ENCODE measurements at regions not wholly inside any gene's neighbourhood (a gene's known extent, or its start where the extent isn't known, plus 50 kb on each side); places are given as distances from the start of the nearest gene placed in this dataset.
"Not testable (repeated sequence)": the region's sequence is repeated elsewhere in the genome, so short reads cannot be mapped to it uniquely, and the experiment has no call there.

DNA sequence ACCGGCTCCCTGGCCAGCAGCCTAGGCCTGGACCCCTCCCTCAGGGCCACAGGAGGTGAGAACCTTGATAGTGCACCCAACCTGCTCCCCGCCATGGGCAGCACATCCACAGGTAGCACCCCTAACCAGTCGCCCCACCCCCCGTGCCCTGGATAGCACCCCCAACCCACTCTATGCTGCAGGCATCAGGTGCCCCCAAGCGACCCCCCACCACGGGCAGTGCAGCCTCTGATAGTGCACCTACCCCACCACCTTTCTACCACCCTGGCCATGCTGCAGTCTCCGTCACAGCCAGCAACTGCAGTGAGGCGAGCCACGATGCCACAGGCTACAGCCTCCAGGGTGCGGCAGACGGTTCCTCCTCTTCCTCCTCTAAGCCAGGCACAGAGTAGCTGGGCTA, 55.6 kb downstream of the SOWAHC start:
- DNase-seq, result no peak

DNA sequence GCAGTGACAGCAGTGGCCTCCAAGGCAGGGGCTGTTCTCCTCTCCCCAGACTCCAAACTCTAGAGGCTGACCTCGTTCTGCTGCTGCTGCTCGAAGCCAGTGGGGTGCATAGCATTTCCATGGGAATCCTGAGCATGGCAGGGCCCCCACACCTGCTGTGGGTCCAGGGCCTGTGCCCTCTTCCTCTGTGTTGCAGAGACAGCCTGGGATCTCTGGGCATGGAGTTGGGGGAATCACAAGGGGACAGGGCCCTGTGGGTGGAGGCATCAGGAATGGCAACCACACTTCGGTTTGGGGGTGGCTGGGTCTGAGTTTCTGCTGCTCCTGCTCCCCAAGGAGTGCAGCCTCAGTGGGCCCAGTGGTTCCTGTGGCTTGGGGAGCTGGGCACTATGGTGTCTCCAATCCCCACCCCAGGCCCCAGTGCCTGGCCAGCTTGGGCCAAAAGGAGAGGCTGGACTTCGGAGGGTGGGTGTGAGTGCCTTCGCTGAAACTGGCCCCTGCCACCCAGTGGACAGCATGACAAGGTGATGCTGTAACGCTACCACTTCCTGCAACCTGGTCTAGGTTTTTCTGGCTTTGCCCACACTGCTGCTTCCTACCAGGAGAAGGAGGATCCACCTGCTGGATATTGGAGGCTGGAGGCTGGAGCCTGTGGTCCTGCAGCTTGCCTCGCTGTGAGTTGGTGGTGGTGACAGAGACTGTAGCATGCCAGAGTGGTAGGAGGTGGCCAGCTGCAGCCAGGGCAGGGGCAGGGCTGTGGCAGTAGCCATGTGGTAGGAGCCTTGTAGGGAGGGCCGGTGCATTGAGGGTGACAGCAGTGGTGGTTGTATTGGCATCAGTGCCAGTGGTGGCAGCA, 56.6 kb downstream of the SOWAHC start:
- no peak for DNase-seq

DNA sequence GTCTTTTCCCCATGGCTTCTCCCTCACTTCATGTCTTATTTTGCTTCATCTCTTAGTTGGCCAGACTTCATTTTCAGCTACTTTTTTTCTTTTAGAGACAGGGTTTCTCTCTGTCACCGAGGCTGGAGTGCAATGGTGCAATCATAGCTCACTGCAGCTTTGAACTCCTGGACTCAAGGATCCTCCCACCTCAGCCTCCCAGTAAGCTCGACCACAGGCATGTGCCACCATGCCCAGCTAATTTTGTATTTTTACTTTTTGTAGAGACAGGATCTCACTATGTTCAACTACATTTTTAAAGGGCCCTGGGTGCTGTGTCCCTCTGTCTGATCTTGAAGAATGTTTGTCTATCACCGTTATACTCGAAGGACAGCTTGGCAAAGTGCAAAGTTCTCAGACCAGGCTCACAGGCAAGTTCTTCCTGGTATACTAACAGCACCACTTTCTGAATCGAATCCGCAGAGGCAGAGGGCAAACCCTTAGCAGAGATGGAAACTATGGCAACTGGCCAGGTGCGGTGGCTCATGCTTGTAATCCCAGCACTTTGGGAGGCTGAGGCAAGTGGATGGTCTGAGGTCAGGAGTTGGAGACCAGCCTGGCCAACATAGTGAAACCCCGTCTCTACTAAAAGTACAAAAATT, 60.9 kb downstream of the SOWAHC start:
- DNase-seq, result no peak

DNA sequence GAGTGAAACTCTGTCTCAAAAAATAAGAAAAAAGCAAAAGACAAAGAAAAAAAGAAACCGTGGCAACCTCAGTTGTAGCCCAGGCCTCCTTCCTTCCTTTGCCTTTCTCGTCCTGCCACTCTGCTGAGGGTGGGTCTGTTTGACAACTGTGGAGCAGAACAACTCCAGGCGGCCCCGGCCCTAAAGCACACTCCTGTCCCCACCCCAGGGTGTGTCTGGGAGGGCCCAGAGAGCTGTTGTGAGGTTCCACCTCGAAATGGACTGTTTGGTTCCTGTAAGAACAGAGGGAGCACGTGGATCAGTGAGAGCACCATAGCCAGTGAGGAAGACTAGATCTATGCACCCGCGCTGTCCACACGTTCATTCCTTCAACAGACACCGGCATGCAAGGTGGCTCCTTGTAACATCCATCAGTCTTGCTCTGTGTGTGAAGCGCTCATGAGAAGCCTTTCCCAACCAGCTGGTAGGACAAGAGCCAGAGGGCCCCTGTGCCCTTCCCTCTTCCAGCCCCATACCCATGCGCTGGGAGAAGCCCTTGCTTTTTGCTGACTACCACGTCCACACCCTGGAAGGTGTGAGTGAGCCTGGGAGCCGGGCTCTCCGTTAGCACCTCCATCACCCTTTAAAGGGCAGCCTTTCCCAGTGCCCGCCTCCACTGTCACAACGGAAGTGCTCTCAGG, 61.6 kb downstream of the SOWAHC start:
- DNase-seq, result no peak

DNA sequence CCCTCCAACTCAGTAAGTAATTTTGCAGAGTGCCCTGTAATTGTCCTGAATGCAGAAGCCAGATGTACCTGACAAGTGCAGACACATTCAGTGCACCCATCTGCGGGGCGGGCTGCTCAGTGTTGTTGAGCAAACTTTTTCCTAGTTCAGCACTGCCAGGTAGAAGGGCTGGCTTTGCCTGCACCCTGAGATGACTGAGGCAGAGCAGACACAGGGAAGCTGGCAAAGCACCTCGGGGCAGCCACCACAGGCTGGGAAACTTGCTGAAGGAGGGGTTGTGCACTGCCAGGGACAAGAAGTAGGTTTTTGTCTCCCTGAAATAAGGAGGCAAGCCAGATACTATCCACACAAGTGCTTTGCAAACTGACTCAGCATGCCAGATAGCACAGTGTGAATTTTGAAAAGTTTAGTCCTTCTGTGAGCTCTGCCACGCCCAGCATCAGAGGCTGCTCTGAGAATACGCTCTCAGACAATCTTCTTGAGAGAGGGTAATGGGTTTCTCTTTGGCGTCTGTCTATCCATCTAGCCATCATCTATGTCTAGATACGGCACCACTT, 62.3 kb downstream of the SOWAHC start:
- no peak for DNase-seq

DNA sequence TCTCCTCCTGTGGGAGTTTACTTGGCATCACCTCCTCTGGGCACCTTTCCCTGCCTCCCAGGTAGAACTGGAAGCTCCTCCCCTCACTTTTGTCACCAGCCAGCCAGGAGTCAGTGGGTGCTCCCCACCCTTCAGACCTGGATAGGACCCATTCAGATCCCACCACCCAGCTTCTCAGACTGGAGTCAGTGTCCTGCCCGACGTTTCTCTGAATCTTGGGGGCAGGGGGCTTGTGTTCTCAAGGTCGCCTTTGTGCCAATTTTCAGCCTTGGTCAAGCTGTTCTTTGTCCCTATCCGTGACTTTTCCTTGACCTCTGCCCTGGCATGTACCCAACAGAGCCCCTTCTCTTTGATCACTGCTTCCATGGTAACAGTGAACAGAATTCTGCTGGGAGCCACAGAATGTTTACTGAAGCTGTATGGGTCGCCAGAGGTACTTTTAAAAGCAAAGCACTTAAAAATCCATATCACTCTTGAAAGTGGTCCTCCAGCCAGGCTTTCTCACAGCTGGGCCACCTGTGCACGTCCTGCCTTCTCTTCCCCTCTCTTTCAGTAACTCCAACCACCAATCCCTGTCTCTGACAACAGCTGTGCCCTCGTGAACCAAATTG, 63.1 kb downstream of the SOWAHC start:
- not testable (repeated sequence) for DNase-seq

DNA sequence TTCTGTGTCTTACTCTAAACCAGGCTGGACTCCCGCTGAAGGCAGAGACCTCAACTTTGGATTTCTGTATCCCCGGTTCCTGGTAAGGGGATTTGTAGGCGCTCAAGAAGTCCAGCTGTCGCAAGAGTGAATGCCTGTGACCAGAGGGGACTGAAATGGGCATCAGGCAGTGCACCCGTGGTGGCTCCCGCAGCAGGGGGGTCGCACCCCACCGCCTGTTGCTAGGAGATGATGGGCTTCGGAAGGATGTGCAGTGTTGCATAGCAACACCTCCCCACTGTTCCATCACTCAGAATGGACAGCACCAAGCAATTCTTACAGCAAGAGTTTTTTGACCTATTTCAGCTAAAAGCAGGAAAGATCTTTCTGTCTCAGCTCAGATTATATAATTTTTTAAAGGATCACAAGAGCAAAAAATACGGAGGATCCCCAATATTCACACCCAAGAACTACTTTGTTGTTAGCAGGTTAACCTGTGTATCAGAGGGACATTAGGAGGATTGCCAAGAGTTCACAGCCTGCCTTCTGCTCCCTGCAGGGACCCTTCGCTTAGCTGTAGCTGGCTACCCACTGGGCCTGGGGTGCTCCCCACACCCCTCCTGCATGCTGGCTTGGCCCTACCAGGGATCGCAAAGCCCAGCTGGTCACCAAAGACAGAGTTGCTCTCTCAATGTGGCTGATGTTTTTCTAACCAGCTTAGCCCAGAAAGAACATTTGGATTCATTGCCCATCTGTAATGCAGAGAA, 63.8 kb downstream of the SOWAHC start:
- no peak for DNase-seq

DNA sequence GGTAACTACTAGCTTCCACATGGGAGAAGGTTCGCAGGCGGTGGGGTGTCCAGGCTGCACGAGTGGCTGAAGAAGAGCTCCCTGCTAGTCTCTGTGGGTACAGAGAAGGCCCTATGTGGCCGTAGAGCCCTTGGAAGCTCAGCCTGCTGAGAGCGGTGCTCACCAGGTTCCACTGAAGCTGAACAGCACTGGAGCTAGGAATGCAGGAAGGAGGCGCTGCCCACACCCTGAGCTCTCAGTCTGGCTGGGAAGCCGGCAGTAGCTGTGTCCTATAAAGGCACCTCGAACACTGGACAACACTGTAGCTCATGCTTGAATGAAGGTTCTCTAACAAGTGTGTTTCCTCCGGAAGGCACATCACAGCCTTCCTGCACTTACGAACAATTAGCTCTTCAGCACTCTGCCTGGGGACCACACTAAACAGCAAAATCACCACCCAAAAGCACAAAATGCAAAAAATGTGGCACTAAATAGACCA, 64.6 kb downstream of the SOWAHC start:
- DNase-seq, result not testable (repeated sequence)

DNA sequence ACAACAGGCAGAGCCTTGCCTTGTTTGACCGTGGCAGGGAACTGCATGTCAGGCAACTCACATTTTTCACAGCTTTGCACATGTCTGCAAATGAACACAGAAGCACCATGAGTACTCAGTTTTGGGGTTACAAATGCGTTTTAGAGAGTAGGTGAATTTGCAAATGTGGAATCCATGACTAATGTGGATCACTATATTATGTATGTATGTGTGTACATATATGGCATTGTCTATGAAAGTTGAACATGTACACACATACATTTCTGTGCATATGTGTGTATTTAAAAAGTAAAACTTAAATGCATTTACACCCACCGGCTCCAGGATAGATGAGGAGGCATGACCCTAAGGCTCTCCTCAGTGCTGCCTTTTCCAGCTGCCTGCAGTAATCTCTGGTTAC, 65.1 kb downstream of the SOWAHC start:
- no peak for DNase-seq

DNA sequence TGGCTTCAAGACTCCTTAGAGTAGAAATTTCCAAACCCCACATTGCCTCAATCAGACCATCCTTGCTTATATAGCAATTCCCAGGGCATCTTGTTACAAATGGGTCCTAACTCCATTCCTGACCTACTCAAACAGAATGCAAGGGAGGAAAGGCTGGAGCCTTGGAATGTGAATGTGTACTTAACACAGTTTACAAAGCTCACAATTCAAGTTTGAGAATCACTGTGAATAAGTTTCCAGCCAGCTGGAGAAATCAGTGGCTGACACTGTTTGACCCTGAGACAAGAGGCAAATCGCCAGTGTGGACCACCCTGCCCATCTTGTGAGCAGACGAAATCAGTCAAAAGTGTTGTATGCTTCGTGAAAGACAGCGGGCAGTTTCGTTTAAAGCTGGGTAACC, 65.5 kb downstream of the SOWAHC start:
- DNase-seq, result no peak

DNA sequence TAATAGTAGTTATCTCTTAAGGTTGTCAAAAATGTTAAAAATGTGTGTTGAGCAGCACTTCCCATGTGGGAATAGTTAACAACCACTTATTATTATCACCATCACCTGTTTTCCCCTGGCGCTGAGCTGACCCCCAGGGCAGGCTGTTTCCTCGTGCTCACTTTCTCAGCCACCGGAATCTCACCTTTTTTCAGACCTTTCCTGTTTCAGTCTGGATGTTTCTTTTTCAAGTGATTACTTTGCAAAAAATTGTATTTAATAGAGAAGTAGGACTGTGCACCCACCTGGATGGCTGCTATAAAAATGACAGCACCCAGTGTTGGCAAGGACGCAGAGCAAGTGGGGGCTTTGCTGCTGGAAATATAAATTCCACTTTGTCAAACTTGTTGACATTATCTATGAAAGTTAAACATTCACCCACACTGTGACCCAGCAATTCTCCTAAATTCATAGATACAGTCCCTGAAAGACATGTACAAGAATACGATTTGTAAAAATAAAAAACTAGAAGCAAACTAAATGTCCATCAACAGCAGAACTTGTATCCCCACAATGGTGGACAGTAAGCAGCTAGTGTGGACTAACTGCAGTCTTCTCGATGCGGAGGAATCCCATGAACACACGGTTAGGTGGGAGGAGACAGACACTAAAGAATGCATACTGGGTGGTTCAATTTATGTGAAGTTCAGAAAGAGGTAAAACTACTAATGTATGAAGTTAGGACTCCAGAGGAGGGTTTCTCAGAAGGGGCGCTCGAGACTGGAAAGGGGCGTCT, 66.5 kb downstream of the SOWAHC start:
- DNase-seq, result no peak

DNA sequence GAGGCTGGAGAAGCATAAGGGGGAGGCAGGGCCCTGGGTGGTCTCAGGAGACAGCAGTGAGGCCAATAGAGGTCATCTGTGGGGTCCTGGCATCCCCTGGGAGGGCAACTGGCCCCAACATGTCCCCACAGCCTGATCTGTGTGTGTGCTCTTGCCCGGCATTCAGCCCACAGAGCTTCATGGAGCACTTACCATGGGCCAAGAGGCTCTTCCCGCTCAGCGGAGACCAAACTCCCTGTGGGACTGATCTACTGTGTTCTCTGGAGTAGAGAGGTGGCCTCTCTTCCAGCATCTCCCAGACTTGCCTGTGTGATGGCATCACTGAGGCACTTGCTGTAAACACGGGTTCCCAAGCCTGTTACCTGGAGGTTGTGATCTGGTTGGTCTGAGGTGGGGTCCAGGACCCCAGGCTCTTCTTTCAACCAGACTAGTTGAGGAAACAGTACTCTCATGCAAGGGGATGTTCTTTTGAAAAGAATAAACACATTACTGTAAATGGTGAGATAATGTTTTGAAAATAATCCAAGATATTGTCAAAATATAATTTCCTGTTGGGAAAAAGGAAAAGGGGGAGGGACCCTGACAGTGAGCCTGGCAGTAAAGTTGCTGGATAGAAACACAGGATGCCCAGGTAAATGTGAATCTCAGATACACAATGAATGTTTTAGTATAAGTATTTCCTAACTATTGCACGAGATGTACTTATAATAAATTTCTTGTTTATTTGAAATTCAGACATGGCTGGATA, 67.6 kb downstream of the SOWAHC start:
- DNase-seq, result no peak

DNA sequence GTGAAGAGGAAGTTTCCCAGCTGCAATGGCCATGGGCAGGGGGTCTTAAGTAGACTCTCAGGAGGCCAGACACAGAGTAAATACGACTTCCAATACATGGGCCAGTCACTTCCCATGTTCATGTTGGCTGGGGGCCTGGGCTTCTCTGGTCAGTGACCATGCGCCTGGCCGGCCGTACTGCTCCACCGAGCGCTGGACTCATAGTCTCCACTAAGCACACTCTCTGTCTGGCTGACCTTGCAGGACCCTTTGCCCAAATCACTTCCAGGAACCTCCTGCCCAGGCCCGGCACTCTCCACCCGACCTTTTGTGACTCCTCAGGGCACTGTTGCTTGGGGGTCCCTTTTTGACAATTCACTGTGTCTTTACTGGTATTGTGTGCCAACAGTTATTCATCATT, 69.3 kb downstream of the SOWAHC start:
- no peak for DNase-seq

DNA sequence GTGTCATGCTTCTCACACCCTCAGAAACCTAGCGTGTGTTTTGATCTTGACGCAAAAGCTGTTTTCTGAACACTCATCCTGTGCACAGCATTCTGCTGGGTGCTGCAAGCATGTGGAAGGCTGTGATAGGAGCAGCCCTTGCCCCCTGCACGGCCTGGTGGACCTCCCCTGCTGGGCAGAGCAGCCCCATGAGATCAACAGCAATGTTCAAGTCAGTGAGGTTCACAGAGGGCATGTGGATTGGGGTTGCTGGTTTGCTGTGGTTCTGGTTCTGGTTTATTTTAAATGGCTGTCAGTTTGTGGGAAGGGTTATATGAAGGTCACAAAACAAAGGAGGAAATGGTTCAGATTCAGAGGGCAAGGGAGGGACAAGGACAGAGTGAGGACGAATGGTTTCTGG, 71.3 kb downstream of the SOWAHC start:
- no peak for DNase-seq

DNA sequence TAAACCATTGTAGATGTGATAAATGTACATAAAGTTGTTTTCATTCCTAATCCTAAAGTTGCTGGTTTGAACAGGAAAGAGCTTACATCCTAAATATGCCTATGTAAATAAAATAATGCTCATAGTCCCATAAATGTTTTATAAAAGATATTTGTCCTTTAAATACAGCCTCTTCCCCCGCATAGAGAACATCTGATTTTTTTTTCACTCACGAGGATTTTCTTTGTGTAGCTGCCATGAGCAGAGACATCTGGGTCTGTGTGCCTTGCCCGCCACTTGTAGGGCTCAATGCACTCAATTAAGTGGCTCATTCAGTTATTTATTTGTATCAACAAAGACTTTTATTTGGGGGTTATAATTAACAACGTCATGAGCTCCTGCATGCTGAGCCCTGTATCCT, 72.8 kb downstream of the SOWAHC start:
- no peak for DNase-seq

DNA sequence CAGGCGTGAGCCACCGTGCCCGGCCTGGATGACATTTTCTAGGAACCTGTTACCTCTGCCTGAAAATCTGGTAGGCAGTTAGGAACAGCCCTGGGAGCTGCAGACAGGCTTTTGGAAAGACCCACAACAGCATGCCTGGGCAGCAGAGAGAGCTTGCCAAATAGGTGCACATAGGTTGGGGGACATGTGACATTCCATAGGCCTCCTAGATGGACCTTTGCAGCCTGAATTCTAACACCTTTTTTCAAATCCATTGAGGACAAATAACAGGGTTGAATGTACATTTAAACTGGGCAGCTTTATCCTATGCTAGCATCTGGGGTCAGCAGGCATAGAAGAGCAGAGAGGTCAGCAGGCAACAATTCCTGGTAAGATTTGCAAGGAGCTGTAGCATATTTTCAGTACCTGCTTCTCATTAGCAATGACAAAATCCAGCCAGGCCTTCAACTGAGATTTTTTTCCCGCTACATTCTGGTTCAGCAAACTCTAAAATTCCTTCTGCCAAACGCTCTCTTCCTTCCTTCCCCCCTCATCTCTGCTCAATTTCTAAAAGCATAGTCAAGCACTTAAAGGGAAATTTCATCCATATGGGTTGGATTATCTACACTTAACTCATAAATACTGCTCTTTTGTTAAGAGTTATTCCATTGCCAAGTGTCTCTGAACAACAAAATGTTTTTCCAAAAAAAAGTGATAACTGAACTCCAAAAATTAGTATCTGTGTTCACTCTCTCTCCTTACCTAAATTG, 75.2 kb downstream of the SOWAHC start:
- no peak for DNase-seq

DNA sequence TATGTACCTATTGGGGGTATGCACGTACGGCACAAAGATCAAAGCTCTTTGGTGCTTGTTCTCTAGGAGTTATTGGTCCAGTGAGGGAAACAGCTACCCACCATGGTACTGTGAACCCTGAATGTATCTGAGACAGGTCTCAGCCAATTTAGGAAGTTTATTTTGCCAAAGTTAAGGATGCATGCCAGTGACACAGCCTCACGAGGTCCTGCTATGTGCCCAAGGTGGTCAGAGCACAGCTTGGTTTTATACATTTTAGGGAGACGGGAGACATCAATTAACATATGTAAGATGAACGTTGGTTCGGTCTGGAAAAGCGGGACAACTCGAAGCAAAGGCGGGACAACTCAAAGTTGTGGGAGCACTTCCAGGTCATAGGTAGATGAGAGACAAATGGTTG, 75.8 kb downstream of the SOWAHC start:
- DNase-seq, result no peak

DNA sequence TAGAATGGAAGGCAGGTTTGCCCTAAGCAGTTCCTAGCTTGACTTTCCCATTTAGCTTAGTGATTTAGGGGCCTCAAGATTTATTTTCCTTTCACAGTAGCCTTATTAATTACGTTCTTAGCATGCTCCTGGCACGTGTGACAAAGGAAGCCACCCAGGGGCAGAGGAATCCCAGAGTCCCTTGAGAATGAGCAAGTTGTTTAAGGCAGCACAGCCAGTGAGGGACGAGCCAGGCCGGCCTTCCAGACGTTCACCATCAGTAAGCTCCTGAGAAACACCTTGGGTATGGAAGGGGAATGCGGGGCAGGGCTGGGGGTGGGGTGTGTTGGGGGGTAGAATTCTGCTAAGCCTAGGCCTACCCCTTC, 76.3 kb downstream of the SOWAHC start:
- DNase-seq, result no peak

DNA sequence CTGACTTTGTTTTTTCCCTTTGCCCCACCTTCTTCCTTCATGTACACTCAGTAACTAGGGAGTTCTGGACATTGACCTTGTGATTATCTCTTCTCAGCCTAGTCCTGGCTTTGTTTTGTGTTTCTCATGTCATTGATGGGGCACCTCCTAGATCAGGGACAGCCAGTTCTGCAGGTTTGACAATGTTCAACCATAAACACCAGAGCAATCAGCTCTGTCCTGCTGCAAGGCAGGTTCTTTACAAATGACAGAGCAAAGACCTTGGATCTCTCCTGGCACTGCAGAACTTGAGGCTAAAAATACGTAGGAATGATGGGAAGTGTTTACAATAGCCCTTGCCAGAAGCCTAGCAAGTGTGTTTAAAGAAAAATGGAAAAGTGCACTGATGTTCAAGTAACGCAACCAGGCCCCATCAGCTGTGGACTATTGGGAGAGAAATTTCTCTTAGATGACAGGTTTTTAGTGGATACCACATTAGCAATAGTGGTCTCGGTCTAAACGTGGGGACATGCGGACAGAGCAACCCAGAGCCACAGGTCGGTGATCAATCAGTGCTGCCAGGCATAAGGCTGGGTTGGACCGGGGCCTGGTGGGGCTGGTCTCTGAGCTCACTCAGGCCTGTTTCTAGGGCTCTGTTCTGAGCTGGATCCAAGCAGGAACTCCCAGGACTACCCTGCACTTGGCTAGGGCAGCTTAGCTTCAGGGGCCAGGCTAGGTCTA, 76.8 kb downstream of the SOWAHC start:
- no peak for DNase-seq
